LHCN-M2 (cell line): ENCODE measurements at regions not wholly inside any gene's neighbourhood (a gene's known extent, or its start where the extent isn't known, plus 50 kb on each side); places are given as distances from the start of the nearest gene placed in this dataset.

Source experiments
- DNase-seq: peaks from one replicate; pipeline ENCODE4 v3.0.0-alpha.2; 2012; ENCODE audit warnings: low read depth

DNA sequence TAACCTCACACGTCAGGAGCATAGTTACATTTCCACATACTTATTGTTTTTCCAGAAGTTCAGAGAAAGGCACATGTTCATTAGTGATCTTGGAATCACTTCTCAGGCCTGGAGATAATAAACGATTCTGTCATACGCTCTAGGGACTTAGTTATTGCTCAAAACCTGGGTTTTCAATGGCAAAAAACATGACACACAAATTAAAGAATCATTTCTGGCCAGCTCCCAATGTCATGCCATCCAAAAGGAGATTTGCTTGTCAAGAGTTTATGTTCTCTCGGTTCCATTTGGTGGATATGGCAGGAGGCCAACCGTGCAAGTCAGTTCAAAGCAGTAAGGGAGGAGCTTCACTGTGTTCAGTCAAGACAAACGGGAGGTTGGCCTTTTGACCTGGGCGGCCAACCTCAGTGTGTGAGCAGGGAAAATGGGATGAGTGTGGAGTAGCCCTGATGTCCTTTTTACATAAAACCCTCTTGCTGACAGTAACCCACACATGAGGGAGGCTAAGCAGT lies 123.4 kb downstream of the NXNL2 start:
- peak; percentile 38 for DNase-seq

DNA sequence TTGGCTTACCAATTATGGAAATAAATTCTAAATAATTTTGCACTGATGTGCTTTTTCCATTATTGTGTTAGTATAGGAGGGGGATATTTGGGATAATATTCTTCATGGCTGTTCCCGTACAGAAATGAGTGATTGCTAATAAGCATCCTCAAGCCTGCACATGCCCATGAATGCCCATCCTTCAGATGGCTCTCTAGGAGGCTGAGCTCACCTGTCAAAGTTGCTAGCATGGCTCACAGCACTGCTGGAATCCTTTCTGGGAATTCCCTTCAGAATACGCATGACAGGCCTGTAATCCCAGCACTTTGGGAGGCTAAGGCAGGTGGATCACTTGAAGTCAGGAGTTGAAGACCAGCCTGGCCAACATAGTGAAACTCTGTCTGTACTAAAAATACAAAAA lies 124.1 kb downstream of the NXNL2 start:
- DNase-seq = no peak

DNA sequence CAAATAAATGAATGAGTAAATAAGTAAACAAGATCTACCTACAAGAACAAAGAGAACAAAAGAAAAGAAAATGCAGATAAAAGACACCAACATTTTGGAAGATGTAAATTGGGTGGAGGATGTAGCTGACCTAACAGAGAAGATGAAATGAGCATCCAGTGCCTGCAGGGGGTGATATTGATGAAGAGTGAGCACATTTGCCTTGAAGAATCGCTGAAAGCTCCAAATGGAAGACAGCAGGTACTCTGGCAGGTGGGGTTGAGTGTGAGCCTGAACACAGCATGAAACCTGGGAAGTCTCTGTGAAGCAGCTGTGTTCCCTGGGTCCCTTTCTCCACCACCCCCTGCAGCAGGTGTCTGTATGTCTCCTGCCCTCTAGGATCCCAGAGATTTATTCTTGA lies 125.6 kb downstream of the NXNL2 start:
- no peak for DNase-seq

DNA sequence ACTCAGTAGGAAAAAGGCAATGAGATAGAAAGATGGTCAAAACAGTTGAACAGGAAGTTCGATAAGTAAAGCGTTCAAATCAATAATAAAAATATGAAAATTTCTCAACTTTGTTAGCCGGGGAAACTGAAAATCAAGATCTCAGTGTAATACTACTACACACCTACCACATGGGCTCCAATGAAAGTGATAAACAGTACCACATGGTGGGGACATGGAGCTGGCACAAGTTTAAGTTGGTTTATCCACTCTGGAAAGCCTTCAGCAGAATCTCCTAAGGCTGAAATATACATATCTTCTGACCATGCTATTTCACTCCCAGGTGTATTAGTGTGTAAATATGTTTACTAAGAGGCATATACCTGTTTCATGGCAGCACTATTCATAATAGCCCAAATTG lies 126.8 kb downstream of the NXNL2 start:
- DNase-seq = no peak

DNA sequence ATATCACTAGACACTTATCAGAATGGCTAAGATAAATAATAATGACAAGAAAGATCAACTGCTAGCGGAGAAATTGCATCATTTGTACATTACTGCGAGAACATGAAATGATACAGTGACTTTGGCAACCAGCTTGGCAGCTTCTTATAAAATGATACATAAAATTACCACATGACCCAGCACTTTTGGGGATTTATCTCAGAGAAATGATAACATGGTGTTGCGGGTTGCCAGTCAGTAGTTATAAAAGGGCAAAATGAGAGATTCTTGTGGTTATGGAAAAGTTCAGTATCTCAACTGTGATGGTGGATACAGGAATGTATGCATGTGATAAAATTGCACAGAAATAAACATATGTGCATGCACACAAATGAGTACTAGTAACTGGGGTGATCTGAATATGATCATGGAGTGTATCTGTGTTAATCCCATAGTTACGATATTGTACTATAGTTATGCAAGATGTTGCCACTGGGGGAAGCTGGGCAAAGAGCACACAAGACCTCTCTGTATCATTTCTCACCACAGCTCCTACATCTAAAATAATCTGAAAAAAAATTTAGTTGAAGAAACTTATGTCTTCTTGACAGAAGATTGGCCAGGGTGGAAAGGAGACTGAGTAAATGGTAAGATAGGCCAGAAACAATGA lies 128.9 kb downstream of the NXNL2 start:
- DNase-seq = no peak

DNA sequence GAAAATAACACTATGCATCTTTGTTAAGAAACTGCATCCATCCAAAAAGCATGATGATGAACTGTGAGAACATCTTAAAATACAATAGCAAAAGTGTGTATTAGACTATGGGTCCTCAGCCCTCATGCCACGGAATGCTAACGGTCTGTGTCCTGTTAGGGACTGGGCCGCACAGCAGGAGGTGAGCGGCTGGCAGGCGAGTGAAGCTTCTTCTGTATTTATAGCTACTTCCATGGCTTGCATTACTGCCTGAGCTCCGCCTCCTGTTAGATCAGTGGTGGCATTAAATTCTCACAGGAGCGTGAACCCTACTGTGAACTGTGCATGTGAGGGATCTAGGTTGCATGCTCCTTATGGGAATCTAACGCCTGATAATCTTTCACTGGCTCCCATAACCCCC lies 129.8 kb downstream of the NXNL2 start:
- no peak for DNase-seq

DNA sequence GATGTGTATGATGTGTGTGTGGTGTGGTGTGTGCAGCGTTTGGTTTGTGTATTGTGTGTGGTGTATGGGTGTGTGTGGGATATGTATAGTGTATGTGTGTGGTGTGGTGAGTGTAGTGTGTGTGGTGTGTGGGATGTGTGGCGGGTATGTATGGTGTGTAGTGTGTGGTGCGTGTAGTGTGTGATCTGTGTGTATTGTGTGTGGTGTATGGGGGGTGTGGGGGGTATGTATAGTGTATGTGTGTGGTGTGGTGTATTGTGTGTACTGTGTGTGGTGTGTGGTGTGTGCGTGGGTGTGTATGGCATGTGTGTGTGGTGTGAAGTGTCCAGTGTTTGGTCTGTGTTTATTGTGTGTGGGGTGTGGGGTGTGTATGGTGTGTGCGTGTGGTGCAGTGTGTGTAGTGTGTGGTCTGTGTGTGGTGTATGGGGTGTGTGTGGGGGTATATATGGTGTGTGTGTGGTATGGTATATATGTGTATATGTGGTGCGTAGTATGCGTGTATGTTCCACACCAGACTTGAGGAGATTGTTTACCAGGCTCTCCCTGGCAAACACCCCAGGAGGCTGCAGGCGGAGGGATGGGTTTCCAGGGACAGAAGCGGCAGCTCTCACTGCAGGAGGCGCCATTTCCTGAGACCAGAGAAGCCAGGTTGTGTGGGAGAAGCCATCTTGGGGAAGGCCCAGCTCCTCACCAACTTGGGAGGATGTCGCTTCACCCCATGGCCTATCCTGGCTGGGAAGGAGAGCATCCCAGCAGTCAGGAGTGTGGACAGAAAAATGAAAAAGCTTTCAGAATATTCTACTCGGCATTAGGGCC lies 138.1 kb downstream of the NXNL2 start:
- no peak for DNase-seq

DNA sequence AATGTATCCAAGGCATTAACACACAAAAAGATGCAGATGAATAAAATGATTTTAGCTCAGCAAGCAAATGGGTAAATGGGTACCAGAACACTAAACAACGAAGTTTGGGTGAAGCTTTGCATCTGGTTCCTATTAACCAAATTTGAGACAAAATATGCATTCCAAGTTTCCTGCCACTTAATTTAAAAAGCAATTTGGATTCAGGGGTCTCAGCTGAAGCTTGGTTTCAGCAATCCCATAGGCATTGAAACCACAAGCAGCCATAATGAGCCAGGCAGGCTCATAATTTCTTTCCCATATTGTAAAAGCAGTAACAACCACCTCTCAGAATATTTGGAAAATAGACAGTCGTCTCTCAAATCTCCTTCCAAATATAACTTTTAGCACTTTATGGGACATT lies 138.9 kb downstream of the NXNL2 start:
- DNase-seq = no peak

DNA sequence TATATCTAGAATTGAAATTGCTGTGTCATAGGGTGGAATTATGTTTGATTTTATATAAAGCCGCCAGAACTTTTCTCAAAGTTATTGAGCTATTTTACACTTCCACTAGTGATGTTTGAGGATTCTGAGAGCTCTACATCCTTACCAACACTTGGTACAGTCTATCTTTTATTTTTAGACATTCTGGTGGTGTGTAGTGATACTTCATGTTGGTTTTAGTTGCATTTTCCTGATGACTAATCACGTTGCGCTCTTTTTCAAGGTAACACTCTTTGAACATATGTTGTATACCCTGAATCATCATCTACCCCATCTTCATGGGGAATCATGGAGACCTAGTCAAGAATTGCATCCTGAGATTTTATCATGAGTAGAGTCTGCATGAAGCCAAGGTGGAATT lies 141.7 kb downstream of the NXNL2 start:
- DNase-seq = no peak

DNA sequence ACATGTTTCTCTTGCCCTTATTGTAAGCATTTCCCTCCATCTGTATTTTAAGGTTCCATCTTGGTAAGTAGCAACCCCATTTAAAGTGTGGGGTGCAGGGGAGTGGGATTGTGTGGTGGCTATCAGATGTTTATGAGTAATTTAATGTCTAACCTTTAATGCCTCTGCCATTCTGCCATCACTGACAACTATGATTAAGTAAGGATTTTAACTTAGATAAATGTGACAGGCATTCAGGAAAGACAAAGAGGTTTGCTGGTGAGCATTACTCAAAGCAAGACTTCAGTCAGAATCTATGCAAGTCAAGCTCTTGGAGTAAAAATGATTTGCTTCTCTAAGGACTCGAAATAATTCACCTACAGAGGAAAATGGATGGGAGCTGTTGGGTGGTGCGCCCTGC lies 143.0 kb downstream of the NXNL2 start:
- no peak for DNase-seq

DNA sequence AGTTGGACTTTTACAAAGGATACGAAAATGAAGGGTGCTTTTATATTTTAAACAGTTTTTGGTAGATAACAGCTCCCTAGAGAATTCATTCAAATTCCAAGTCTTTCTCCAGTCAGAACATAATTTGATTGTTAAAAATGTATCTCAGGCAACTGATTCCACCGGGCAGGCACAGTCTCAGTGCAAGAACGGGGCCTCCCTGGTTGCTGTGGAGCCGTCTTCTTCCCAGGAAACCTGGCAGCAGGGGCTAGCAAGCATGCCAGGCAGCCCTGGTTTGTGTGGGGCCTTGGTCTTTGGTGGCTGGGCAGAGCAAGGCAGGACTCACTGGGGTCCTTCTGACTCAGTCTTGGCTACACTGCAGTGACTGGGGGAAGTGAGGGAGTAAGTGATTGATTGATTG lies 143.5 kb downstream of the NXNL2 start:
- DNase-seq = no peak

DNA sequence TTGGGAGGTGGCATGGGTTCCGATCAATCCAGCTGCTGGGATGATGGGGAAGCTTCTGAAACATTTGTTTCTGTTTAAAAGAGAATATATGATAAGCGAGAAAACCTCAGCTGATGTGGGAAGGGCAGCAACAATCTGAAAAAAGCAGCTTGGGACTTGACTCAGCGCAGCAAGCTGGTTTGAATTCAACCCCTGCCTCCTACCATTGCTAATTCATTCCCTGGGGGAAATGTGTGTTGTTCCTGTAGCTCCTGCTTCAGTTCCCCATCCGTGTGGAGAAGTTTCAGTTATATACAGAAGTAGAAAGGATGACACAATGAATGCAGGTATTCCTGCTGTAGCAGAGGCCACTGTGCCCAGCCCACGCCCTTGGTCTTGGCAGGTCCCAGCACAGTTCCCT lies 145.1 kb downstream of the NXNL2 start:
- DNase-seq = no peak

DNA sequence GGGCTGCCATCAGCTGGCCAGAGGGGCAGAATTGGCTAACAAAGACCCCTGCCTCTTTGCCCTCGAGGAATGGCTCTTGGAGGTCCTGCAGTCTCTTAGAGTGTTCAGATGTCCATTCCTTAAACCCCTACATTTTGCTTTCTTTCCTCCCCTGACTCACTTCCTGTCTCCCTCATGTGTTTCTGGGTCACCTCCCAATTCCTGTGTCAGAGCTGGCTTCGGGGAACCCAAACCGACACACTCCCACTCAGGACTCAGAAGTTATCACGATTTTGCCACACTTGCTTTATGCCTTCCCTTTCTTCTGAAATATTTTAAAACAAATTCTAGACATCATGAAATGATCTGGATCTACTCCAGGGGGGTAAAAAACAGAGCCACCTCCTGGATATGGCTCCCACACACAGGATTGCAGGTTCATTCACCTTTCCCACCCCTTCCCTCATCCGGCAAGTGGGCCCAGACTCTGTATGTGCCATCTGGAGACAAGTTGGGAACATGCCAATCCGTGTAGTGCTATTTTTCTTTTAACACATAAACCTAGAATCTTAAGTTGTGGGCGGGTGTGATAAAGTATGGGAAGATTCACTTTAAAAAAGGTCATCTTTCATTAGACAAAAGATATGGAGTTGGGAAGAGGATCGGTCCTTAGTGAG lies 145.7 kb downstream of the NXNL2 start:
- DNase-seq = no peak

DNA sequence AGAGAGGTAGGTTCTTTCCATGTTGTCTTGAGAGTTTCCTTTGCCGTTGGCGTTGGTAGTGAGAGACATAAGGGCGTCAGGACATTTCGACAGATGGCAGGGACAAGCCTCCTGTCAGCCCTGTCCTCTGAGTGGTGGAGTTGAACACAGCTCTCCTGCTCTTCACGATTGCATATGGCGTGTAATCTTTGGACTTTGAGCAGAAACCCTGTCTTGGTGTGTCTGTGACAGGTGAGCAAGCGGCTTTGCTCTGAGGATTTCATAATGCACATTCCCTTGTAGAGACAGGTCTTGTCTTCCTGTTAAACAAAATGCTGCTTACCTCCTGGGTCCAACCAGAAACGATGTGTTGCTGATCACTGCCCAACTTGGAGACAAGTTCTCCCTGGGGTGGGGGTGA lies 146.5 kb downstream of the NXNL2 start:
- DNase-seq = no peak

DNA sequence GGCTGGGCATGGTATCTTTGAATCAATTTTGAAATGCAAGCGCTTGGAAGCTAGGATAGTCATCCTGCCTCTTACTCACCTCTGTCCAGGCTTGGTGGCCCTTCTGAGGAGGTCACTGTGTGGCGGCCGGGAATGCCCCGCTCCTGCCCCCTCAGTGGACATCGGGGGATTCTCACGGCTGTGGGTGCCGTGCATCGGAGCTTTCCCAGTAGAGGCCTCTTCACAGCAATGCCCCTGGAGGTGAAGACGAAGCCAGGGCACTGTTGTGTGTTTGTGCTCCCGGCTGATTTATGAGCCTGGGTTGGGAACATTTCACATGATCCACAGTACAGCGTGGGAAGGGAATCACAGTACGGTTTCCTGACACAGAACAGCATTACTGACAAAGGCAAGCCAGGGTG lies 147.5 kb downstream of the NXNL2 start:
- DNase-seq = no peak

DNA sequence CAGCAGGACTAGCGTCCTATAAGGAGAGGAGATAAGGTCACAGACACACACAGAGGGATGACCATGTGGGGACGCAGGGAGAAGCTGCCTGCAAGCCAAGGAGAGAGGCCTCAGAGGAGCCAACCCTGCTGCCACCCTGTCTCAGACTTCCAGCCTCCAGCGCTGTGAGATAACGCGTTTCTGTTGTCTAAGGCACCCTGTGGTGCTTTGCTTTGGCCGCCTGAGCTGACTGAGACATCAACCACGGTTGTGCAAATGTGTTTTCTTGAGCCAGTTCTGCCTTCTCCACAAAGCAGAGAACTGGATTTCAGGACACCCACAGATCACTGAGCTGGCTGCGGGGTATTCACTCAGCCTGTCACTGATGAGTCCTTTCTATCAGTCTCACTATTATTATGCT lies 149.1 kb downstream of the NXNL2 start:
- DNase-seq = no peak

DNA sequence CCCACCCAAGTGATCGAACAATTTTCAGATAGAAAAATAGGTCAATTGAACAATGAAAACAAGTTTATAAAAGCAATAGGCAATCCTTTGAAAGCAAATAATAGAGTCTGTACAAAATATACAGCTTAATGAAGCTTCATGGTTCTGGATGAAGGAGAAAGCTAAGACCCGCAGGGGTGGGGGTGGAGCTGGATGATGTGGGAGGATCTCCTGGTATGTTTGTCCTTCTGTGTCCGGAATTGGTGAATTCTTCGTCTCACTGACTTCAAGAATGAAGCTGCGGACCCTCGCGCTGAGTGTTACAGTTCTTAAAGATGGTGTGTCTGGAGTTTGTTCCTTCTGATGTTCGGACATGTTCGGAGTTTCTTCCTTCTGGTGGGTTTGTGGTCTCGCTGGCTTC lies 149.9 kb downstream of the NXNL2 start:
- no peak for DNase-seq

DNA sequence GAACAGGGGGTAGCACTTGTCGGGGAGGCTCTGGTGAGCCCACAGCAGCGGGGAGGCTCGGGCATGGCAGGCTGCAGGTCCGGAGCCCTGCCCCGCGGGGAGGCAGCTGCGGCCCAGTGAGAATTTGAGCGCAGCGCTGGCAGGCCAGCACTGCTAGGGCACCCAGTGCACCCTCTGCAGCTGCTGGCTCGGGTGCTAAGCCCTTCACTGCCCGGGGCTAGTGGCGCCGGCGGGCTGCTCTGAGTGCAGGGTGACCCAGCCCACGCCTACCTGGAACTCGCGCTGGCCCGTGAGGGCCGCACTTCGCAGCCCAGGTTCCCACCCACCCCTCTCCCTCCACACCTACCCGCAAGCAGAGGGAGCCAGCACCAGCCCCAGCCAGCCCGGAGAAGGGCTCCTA lies 151.0 kb downstream of the NXNL2 start:
- DNase-seq = no peak

DNA sequence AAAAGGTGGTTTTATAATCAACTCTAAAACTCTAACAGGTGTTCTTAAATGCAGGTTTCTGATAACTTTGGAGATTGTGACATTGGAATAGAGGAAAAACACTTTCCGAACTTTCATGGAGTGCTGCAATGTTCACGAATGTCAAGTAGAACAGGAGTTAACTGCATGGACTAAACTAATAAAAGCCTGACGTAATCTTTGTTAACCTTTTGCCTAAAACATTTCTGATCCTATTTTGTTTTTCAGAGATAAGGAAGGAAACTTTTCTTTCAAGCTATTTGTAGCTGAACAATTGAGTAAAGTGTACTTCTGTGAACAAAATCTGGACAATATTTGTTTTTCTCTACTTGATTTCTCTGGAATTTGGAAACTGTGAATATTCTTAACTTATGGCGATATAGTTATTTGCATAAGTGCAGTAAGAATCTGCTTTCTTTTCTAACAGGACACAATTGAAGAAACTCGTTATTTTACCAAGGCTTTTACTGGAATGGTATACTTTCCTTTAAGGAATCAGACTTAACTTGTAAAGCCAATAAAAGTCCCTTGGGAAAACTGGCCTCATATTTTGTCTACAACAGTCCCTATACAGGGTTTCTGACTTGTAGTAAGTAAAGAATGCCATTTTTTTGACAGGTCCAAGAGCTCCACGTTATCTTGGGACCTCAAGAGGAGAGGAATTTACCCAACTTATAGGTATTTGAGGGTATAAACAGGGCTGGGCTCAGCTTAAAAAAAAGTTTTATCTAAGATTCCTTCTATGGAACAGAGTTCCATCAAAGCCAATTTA lies 154.7 kb downstream of the NXNL2 start:
- no peak for DNase-seq

DNA sequence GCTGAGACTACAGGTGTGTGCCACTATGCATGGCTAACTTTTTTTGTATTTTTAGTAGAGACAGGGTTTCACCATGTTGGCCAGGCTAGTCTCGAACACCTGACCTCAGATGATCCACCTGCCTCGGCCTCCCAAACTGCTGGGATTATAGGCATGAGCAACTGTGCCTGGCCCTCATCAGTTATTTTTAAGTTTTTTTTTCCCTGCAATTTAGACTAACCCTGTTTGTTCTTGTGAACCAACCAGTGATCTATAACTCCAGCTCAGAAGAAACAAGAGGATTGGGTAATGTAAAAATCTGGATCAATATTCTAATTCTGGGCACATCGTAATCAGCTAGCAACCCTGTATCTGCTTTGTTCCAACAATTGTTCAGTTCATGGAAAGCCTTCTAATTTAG lies 155.7 kb downstream of the NXNL2 start:
- DNase-seq = no peak

DNA sequence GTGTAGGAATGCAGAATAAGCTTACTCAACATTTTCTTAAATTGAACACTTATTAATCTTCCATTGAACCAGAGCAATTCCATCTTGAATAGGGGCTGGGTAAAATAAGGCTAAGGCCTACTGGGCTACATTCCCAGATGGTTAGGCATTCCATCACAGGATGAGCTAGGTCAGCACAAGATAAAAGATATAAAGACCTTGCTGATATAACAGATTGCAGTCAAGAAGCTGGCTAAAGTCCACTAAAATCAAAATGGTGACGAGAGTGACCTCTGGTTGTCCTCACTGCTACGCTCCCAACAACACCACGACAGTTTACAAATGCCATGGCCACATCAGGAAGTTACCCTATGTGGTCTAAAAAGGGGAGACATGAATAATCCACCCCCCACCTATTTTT lies 156.1 kb downstream of the NXNL2 start:
- DNase-seq = no peak

DNA sequence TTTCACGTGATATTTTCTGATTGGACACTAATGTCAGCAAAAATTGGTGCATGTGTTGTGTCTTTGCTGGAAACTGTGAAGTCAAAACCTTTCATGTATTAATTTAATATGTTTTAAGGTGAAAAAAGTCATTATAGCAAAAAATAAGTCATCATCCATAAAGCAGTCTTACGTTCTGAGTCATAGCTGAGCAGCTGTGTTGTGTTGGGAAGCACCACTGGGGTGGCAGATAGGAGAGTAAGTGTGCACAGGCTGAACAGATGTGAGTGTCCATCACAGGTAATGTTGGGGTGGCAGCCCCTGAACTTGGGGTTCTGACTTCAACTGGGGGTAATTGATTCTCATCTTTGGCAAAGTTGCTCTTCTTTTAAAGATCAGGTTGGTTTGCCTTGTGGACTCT lies 156.8 kb downstream of the NXNL2 start:
- DNase-seq = peak; percentile 90
